ENCODE measurements at regions not wholly inside any gene's neighbourhood (a gene's known extent, or its start where the extent isn't known, plus 50 kb on each side); places are given as distances from the start of the nearest gene placed in this dataset.

- TF ChIP-seq CTCF (conservative IDR thresholded peaks at IDR 0.05; ENCODE audit: low read depth): no peak
- DNase-seq (ENCODE audit: low spot score): no peak
- CTCF ChIA-PET: no interaction called here
- POLR2A ChIA-PET (ENCODE audit: low non-redundant PET): no interaction called here
- H3K27ac ChIP-seq: no peak overlapping the region
These were observed 873.4 kb upstream of the MBL2 start for GRCh38 chr10:53645951-53646350.

- H3K27ac ChIP-seq: no peak overlapping the region
- no peak for DNase-seq (ENCODE audit: low spot score)
- no peak for TF ChIP-seq CTCF (conservative IDR thresholded peaks at IDR 0.05; ENCODE audit: low read depth)
- ChIA-PET POLR2A (ENCODE audit: low non-redundant PET) (no interaction called here), CTCF (no interaction called here)
These were observed 865.4 kb upstream of the MBL2 start for GRCh38 chr10:53638006-53638405.

- H3K27ac ChIP-seq: no peak overlapping the region
- no peak for TF ChIP-seq CTCF (conservative IDR thresholded peaks at IDR 0.05; ENCODE audit: low read depth)
- CTCF ChIA-PET: interaction anchor here (0.6 kb wide), 1 partner anchor 193 kb away, joined by 7 read pairs; no protein-coding TSS in a partner anchor
- POLR2A ChIA-PET (ENCODE audit: low non-redundant PET): no interaction called here
- no peak for DNase-seq (ENCODE audit: low spot score)
These were observed 852.1 kb upstream of the MBL2 start for GRCh38 chr10:53624722-53625121.

- no peak for TF ChIP-seq CTCF (conservative IDR thresholded peaks at IDR 0.05; ENCODE audit: low read depth)
- ChIA-PET POLR2A (ENCODE audit: low non-redundant PET) (no interaction called here), CTCF (no interaction called here)
- DNase-seq (ENCODE audit: low spot score): no peak
- no peak overlapping the region for H3K27ac ChIP-seq
These were observed 849.6 kb upstream of the MBL2 start for GRCh38 chr10:53622201-53622600.

GRCh38 chr10:53619671-53620070, 847.1 kb upstream of the MBL2 start:
- POLR2A ChIA-PET (ENCODE audit: low non-redundant PET): no interaction called here
- no peak overlapping the region for H3K27ac ChIP-seq
- DNase-seq (ENCODE audit: low spot score): peak; percentile 6
- no peak for TF ChIP-seq CTCF (conservative IDR thresholded peaks at IDR 0.05; ENCODE audit: low read depth)
- CTCF ChIA-PET: interaction anchor here (0.6 kb wide), 1 partner anchor 235 kb away, joined by 3 read pairs; no protein-coding TSS in a partner anchor

GRCh38 chr10:53607691-53608090, 835.1 kb upstream of the MBL2 start:
- TF ChIP-seq CTCF (conservative IDR thresholded peaks at IDR 0.05; ENCODE audit: low read depth): no peak
- H3K27ac ChIP-seq: no peak overlapping the region
- ChIA-PET CTCF (no interaction called here), POLR2A (ENCODE audit: low non-redundant PET) (no interaction called here)
- DNase-seq (ENCODE audit: low spot score): no peak

GRCh38 chr10:53606981-53607380, 834.4 kb upstream of the MBL2 start:
- no peak overlapping the region for H3K27ac ChIP-seq
- CTCF ChIA-PET: interaction anchor here (0.6 to 0.8 kb wide), 2 partner anchors 736 to 1614 kb away, joined by 3 read pairs; no protein-coding TSS in a partner anchor

More at GRCh38 chr10:53606981-53607380, 834.4 kb upstream of the MBL2 start:
- POLR2A ChIA-PET (ENCODE audit: low non-redundant PET): no interaction called here
- DNase-seq (ENCODE audit: low spot score): peak; percentile 4
- TF ChIP-seq CTCF (conservative IDR thresholded peaks at IDR 0.05; ENCODE audit: low read depth): no peak
